ENCODE measurements at regions not wholly inside any gene's neighbourhood (a gene's known extent, or its start where the extent isn't known, plus 50 kb on each side); places are given as distances from the start of the nearest gene placed in this dataset.
"Not testable (repeated sequence)": the region's sequence is repeated elsewhere in the genome, so short reads cannot be mapped to it uniquely, and the experiment has no call there.

DNA sequence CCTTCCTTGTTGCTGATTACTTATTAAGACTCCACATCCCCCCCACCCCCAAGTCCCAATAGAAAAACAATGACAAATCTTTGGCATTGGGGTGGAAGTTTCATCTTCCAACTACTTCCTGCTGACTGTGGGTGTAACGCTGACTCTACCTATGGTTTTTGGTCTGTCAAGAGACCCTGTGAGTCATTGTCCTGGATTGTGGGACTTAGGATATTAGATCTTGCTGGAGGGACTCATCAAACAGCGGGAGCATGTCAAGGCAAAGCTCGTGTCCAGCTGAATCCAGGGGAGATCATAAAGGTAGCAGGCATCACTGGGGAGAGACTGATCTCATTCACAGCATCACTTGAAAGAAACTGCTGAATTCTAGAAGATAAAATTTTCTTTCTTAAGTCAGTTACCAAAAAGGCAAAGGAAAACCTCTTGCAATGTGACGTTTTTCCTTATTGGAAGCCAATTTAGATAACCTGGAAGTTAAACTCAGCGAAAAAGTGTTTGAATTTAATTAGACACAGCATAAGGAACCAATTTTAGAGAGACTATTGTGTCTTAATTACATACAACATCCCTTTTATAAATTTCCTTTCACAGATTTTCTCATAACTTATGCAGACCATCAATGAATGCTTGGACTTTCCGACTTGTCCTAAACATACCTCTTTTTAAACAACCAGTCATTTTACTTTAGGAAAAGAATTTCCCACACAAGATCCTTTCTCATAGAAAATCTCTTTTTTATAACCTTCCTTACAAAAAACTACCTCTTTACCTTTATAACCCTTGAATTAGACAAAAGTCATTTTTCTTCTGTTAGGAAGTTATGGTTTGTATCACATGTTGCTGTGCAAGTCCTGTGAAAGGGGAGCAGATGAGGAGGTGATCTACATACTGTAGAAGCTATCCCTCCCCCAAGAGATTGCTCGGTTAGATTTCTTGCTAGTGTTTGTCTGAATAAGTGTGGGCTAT, 94.6 kb upstream of the SCAF11 start:
- DNase-seq (ENCODE audit: low read depth): no peak

DNA sequence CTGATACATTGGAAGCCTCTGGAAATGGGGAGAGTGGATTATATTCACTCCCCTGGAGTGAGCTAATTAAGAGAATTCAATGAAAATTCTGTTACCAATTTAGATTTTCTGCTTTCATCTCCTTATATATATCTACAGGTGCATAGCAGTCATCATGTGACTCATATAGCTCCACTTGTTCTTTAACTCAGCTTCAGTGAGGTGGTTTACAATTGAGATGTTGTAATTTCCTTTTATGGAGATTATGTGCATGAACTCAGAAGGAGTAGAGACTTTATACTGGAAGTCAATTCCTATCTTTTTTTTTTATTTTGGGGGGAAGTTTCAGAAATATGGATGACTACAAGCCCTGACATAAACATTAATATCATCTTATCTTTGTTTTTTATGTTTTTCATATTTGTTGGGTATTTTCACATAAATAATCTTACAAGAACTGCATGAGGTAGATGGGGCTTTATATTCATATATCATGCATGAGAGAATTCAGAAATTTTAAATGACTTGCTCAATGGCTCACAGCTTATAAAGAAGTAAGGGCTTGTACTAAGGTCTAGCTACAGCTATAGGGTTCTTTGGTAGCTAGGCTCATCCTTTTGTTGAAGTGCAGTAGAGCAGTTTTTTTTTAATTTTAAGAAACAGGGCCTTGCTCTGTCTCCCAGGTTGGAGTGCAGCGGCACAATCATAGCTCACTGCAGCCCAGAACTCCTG, 92.3 kb upstream of the SCAF11 start:
- DNase-seq (ENCODE audit: low read depth): no peak

DNA sequence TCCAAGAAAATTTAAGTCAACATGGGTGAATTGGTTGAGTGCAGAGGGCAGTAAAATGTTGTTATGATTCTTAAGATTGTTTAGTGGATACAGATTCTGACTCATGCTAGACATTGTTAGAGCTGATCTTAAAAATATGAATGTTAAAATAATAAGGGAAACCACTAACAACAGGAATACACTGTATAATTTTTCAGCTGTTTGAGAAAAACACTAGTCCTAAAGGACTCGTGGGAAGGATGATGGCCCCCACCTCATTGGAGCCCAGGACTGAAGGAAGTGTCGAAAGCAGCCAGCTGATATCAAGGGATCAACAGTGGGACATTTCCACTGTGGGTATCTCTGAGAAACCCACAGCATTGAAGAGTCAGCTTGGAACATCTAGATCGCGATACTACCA, 82.9 kb upstream of the SCAF11 start:
- no peak for DNase-seq (ENCODE audit: low read depth)

DNA sequence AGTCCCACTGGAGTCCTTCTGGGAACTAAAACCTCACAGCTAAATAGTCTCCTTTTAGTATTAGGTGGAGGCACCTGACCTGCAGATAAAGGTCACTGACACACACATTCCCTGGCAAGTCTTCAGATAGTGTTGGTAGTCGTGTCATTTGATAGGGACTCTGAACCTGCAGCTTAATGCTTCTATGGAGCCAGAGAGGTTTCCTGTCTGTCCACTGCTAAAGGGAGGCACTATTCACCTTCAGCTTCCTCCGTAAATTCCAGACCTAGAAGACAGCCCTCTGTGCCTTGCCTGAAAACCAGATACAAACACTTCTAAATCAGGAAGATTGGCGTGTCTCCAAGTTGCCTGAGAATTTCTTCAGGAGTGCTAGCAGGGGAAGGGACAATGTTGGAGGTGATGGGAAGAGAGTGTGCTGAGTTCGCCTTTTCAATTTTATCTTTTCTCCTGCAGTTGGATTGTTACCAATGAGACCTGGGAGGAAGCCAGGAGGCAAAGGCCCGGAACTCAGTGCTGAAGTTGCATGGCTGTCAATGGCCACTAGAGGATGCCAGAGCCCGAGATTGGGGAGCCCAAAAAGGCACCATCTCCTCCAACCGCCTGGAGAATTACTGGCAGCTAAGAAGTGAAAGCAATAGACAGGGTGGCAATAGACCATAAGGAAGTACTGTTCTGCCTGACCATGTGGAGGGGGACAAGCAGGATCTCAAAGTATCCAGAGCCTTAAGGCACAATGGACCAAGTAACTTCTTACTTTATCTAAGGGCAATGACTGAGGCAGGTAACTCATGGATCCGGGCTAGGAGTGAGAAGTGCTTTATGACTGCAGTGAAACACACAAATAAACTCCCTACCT, 81.6 kb upstream of the SCAF11 start:
- peak; percentile 17 for DNase-seq (ENCODE audit: low read depth)

DNA sequence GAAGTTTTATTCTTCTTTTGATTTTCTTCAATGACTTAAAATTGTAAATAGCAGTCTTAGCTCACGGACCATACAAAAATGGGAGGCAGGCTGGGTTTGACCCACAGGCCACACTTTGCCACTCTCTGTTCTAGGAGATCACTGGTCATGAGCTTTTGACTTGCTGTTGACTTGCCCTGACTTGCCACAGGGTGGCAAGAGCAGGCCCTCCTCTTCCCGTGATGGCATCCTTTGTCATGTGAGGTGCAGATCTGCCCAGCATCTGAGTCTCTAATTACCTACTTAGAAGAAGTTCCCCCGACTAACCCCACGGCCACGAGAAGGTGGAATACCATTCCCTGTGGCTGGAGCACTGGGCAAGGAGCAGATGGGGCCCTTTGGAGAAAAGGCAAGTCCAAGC, 81.0 kb upstream of the SCAF11 start:
- DNase-seq (ENCODE audit: low read depth): no peak

DNA sequence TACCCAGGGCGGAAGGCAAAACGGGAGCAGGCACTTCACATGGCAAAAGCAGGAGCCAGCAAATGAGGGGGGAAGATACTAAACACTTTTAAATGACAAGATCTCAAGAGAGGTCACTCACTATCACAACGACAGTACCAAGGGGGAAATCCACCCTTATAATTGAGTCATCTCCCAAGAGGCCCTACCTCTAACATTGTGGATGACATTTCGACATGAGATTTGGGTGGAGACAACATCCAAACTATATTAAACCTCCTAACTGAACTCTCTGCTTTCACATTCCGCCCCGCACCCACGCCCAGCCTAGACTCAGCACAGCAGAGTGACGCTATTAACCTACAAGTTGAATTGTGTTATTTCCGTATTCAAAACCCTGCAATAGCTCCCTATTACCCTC, 76.7 kb upstream of the SCAF11 start:
- no peak for DNase-seq (ENCODE audit: low read depth)

DNA sequence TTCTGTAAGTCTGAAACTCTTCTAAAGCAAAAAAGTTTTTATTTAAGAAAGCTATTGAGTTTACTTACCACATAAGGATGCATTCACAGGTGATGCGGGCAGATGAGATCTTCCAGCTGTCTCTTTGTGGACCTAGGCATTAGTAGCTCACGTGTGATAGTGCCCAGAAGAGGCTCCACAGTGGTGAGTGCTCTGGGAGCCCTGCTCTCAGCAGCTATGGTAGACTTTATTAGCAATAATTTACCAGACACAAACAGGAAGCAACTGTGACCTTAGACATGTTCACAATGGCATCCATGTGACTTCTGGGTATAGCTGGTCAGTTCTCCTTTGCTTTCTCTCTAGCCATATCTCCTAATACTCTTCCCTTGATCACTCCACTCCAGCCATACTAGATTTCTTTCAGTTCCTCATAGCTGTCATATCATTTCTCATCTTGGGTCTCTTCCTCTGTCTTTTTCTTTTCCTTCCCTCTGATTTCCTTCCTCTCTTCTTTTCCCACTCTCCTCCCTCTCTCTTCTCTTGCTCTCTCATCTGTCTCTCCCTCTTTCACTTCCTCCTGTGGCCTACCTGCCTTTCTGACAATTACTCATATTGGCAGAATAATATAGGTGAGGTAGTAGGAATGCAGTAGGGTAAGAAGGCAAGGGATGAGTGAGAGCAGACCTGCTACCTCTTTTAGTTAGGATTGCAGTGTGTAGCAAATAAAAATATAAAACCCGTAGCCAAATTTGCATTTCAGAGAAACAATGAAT, 75.2 kb upstream of the SCAF11 start:
- DNase-seq (ENCODE audit: low read depth): no peak

DNA sequence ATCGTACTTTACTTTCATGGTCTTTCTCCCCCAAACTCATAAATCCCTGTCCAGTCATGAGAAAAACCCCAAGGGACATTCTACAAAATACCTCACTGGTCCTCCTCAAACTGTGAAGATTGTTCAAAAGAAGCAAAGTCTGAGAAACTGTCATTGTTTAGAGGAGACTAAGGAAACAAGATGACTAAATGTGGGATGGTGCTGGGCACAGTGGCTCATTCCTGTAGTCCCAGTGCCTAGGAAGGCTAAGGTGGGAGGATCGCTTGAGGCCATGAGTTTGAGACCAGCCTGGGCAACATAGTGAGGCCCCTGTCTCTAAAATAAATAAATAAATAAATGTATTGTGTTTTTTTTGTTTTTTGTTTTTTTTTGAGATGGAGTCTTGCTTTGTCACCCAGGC, 74.2 kb upstream of the SCAF11 start:
- no peak for DNase-seq (ENCODE audit: low read depth)

DNA sequence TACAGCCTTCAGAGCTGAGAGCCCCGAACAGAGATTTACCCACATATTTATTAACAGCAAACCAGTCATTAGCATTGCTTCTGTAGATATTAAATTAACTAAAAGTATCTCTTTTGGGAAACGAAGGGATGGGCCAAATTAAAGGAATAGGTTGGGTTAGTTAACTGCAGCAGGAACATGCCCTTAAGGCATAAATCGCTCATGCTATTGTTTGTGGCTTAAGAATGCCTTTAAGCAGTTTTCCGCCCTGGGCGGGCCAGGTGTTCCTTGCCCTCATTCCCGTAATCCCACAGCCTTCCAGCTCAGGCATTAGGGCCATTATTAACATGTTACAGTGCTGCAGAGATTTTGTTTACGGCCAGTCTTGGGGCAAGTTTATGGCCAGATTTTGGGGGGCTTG, 68.3 kb upstream of the SCAF11 start:
- not testable (repeated sequence) for DNase-seq (ENCODE audit: low read depth)

DNA sequence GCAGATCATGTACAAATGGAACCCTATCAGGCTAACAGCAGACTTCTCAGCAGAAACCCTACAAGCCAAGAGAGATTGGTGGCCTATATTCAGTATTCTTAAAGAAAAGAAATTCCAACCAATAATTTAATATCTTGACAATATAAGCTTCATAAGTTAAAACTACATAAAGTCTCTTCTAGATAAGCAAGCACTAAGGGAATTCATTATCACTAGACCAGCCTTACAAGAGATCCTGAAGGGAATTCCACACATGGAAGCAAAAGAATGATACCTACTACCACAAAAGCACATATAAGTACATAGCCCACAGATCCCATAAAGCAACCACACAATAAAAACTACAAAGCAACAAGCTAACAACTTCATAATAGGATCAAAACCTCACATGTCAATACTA, 60.4 kb upstream of the SCAF11 start:
- no peak for DNase-seq (ENCODE audit: low read depth)

DNA sequence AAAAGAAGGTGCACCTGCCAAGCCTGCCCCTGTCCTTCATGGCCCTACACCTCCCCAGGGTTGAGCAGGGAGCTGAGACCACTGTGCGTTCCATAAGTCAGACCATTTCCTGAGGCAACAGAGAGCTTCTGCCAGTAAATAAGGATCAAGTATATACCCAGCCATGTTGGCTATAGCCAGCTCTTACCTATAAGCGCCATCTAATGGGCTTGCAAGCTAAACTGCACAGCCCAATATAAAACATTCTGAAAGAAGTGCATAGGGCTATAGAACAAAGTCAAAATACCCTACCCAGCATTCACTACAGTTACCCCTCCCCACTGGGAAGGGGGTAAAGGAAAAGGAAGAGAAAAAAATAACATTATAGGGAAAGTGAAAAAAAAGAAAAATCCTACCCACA, 59.3 kb upstream of the SCAF11 start:
- DNase-seq (ENCODE audit: low read depth): no peak

DNA sequence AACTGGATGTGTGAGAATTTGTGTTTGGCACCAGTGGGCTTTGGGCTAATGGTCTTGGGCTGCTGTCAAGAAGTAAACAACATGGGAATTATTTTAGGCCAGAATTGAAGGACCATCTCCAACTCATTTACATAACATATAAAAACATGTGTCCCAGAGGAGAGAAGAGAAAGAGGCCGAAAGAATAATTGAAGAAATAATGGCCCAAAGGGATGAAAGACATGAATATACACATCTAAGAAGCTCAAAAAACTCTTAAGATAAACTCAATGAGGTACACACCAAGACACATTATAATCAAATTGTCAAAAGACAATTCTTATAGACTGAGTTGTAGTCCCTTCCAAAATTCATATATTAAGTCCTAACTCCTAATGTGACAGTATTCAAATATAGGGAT, 56.1 kb upstream of the SCAF11 start:
- DNase-seq (ENCODE audit: low read depth): no peak

DNA sequence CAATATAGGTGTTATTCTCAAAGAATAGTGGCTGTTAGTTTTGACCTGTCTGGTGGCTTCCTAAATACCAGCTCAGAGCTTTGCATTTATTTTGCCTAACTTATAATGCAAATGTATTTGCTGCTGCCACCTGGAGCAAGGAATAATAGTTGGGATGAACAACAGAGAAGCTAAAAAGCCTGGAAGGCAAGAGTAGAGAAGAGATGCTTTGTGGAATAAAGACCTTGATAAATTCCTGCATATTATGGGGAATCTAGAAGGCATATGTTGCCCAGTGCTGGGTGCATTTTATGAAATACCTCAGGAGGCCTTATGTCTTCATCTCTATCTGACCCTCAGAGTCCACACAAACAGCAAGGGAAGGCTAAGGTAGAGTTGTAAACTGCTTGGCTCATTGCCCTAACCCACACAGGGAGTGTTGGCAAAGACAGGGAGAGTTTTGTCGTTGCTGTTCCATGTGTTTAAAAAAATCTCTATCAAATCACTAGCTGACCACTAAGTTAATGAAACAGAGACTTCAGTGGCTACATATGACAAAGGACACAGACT, 53.7 kb upstream of the SCAF11 start:
- DNase-seq (ENCODE audit: low read depth): no peak

Data from non-pigmented ciliary epithelial cell (primary cell).